Lower leg skin (tissue), 3 donors: ENCODE measurements at regions not wholly inside any gene's neighbourhood (a gene's known extent, or its start where the extent isn't known, plus 50 kb on each side); places are given as distances from the start of the nearest gene placed in this dataset.

Experiments used
- CTCF ChIP-seq, 3 donors: fragments of 450-650 bp; IDR thresholded peaks; one replicate each; pipeline ENCODE4 v1.5.1; 2016; ENCODE audit warnings: antibody characterized with exemption in 3 of 3, mild to moderate bottlenecking in 3 of 3, moderate library complexity in 2 of 3
- POLR2A ChIP-seq, 2 donors: fragments of 450-650 bp; IDR thresholded peaks; one replicate each; pipeline ENCODE4 v1.6.1; 2016 to 2017; ENCODE audit warnings: antibody characterized with exemption in 2 of 2, mild to moderate bottlenecking in 1 of 2, moderate library complexity in 1 of 2

- no peak for TF ChIP-seq CTCF (IDR thresholded peaks at IDR 0.05)
- TF ChIP-seq POLR2A (IDR thresholded peaks at IDR 0.05) = no peak
Observed at GRCh38 chr9:10729213-10729612, 116.4 kb upstream of the PTPRD start.
